Neural cell (in vitro differentiated cells): ENCODE measurements at regions not wholly inside any gene's neighbourhood (a gene's known extent, or its start where the extent isn't known, plus 50 kb on each side); places are given as distances from the start of the nearest gene placed in this dataset.

ENCODE experiments used
- H2AFZ ChIP-seq: fragments of 200-600, 300-800 bp; sonication (generic), shearing (Covaris generic); 2 replicates; pipeline ENCODE4 v1.6.0; 2014; ENCODE audit warnings: low read depth, mild to moderate bottlenecking, antibody characterized with exemption, low read length, moderate library complexity
- H3F3A ChIP-seq: fragments of 200-600 bp; shearing (Covaris generic); 2 replicates; pipeline ENCODE4 v1.6.1; 2016; ENCODE audit warnings: mild to moderate bottlenecking, moderate library complexity, mixed read lengths, antibody characterized with exemption, low read length; ENCODE audit not compliant: insufficient read depth, poor library complexity, severe bottlenecking
- H3K27ac ChIP-seq: fragments of 200-600, 300-800 bp; sonication (generic), shearing (Covaris generic); 2 replicates; pipeline ENCODE4 v1.5.1; 2014; ENCODE audit warnings: mild to moderate bottlenecking, low read length, moderate library complexity
- H3K27me3 ChIP-seq: fragments of 300-800, 200-600 bp; sonication (generic), shearing (Covaris generic); 2 replicates; pipeline ENCODE4 v1.6.0; 2014; ENCODE audit warnings: mild to moderate bottlenecking, low read depth, low read length, moderate library complexity; ENCODE audit not compliant: insufficient read depth
- H3K36me3 ChIP-seq: fragments of 300-800, 200-600 bp; sonication (generic), shearing (Covaris generic); 2 replicates; pipeline ENCODE4 v1.5.1; 2014; ENCODE audit warnings: mild to moderate bottlenecking, antibody characterized with exemption, low read length, moderate library complexity; ENCODE audit not compliant: insufficient read depth
- H3K4me2 ChIP-seq: fragments of 300-800, 200-600 bp; sonication (generic), shearing (Covaris generic); 2 replicates; pipeline ENCODE4 v1.6.0; 2014; ENCODE audit warnings: mild to moderate bottlenecking, low read length
- H3K4me3 ChIP-seq: fragments of 300-800, 200-600 bp; sonication (generic), shearing (Covaris generic); 2 replicates; pipeline ENCODE4 v1.5.1; 2014; ENCODE audit warnings: mild to moderate bottlenecking, low read length, moderate library complexity
- H3K79me2 ChIP-seq: fragments of 200-600 bp; shearing (Covaris generic); replicated peaks from 2 replicates; pipeline ENCODE4 v1.6.0; 2014; ENCODE audit warnings: mild to moderate bottlenecking, low read length, moderate library complexity; ENCODE audit not compliant: insufficient read depth
- H3K9ac ChIP-seq: fragments of 300-800, 200-600 bp; sonication (generic), shearing (Covaris generic); 2 replicates; pipeline ENCODE4 v1.6.1; 2016; ENCODE audit warnings: mild to moderate bottlenecking, low read length, mixed read lengths
- H3K9me2 ChIP-seq: fragments of 200-600 bp; shearing (Covaris generic); 2 replicates; pipeline ENCODE4 v1.6.1; 2016; ENCODE audit warnings: mild to moderate bottlenecking, low read length, mixed read lengths; ENCODE audit not compliant: insufficient read depth
- H3K9me3 ChIP-seq: fragments of 200-600, 300-800 bp; sonication (generic), shearing (Covaris generic); 2 replicates; pipeline ENCODE4 v1.6.1; 2016; ENCODE audit warnings: mild to moderate bottlenecking, mixed run types, low read length, moderate library complexity, mixed read lengths
- H4K20me1 ChIP-seq: fragments of 200-600 bp; shearing (Covaris generic); 2 replicates; pipeline ENCODE4 v1.6.1; 2016; ENCODE audit warnings: mild to moderate bottlenecking, mixed run types; ENCODE audit not compliant: insufficient read depth
- EP300 ChIP-seq: fragments of 450-650 bp; conservative IDR thresholded peaks from 2 replicates; pipeline ENCODE4 v1.6.1; 2014; ENCODE audit warnings: antibody characterized with exemption, mild to moderate bottlenecking, moderate library complexity; ENCODE audit not compliant: poor library complexity, severe bottlenecking
- EZH2 ChIP-seq: fragments of 200-600, 300-800 bp; shearing (Covaris generic), sonication (generic); IDR thresholded peaks from 2 replicates; pipeline ENCODE4 v1.6.1; 2014; ENCODE audit warnings: antibody characterized with exemption, low read length, borderline replicate concordance, mild to moderate bottlenecking; ENCODE audit not compliant: insufficient read depth, poor library complexity, severe bottlenecking
- MXI1 ChIP-seq: fragments of 450-650 bp; conservative IDR thresholded peaks from 2 replicates; pipeline ENCODE4 v1.6.1; 2014; ENCODE audit warnings: antibody characterized with exemption, mild to moderate bottlenecking; ENCODE audit not compliant: poor library complexity, severe bottlenecking
- POLR2AphosphoS5 ChIP-seq: IDR thresholded peaks from 2 replicates; pipeline ENCODE4 v1.6.1; 2012
- RAD21 ChIP-seq: fragments of 450-650 bp; conservative IDR thresholded peaks from 2 replicates; pipeline ENCODE4 v1.6.1; 2014; ENCODE audit warnings: antibody characterized with exemption, mild to moderate bottlenecking, moderate library complexity
- SMC3 ChIP-seq: fragments of 450-650 bp; conservative IDR thresholded peaks from 2 replicates; pipeline ENCODE4 v1.6.1; 2014; ENCODE audit warnings: antibody characterized with exemption, mild to moderate bottlenecking, moderate library complexity; ENCODE audit not compliant: poor library complexity
- TAF1 ChIP-seq: IDR thresholded peaks from 2 replicates; pipeline ENCODE4 v1.6.1; 2012; ENCODE audit warnings: low read depth
- TF ChIP-seq, protein P1 (sequence below): fragments of 450-650 bp; IDR thresholded peaks from 2 replicates; pipeline ENCODE4 v1.5.1; 2014; ENCODE audit warnings: antibody characterized with exemption, mild to moderate bottlenecking, moderate library complexity; ENCODE audit not compliant: poor library complexity, severe bottlenecking
- TF ChIP-seq, protein P2 (sequence below): IDR thresholded peaks from 2 replicates; pipeline ENCODE4 v1.6.1; 2012; ENCODE audit warnings: borderline replicate concordance

DNA sequence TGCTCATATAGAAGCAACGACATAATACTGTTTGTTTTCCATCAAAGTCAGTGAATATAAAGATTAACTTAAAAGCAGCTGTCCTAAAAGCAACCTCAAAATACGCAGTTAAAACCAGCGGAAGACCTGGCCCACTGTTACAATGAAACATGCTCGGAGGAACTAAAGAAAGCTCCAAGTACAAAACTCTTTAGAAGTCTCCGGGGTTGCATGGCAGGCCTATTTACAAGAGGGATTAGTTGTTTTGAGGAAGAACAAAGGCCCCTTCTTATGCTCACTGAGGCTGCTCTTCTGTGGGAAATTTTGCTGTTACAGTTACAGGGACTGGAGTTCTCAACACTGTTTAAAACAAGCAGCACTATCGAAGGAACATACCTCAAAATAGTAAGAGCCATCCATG is 75.9 kb upstream of the C12orf71 start:
- Histone ChIP-seq H3K27ac (no peak overlapping the region), H3K9me2 (no peaks in the 10 kb centered on the region), H3K4me3 (no peak overlapping the region), H3F3A (no peaks in the 10 kb centered on the region), H3K36me3 (no peaks in the 10 kb centered on the region), H2AFZ (no peak overlapping the region), H3K27me3 (no peaks in the 10 kb centered on the region), H3K9ac (no peak overlapping the region), H3K9me3 (no peaks in the 10 kb centered on the region), H4K20me1 (no peaks in the 10 kb centered on the region), H3K4me2 (no peak overlapping the region), H3K79me2 (no peaks in the 10 kb centered on the region)
- TF ChIP-seq MXI1 = no peak
- TF ChIP-seq, protein P1, sequence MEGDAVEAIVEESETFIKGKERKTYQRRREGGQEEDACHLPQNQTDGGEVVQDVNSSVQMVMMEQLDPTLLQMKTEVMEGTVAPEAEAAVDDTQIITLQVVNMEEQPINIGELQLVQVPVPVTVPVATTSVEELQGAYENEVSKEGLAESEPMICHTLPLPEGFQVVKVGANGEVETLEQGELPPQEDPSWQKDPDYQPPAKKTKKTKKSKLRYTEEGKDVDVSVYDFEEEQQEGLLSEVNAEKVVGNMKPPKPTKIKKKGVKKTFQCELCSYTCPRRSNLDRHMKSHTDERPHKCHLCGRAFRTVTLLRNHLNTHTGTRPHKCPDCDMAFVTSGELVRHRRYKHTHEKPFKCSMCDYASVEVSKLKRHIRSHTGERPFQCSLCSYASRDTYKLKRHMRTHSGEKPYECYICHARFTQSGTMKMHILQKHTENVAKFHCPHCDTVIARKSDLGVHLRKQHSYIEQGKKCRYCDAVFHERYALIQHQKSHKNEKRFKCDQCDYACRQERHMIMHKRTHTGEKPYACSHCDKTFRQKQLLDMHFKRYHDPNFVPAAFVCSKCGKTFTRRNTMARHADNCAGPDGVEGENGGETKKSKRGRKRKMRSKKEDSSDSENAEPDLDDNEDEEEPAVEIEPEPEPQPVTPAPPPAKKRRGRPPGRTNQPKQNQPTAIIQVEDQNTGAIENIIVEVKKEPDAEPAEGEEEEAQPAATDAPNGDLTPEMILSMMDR = no peak
- no peak for TF ChIP-seq SMC3
- TF ChIP-seq TAF1 = no peak
- TF ChIP-seq EP300 = no peak
- no peak for TF ChIP-seq RAD21
- TF ChIP-seq POLR2AphosphoS5 = no peak
- no peak for TF ChIP-seq EZH2
- TF ChIP-seq, protein P2, sequence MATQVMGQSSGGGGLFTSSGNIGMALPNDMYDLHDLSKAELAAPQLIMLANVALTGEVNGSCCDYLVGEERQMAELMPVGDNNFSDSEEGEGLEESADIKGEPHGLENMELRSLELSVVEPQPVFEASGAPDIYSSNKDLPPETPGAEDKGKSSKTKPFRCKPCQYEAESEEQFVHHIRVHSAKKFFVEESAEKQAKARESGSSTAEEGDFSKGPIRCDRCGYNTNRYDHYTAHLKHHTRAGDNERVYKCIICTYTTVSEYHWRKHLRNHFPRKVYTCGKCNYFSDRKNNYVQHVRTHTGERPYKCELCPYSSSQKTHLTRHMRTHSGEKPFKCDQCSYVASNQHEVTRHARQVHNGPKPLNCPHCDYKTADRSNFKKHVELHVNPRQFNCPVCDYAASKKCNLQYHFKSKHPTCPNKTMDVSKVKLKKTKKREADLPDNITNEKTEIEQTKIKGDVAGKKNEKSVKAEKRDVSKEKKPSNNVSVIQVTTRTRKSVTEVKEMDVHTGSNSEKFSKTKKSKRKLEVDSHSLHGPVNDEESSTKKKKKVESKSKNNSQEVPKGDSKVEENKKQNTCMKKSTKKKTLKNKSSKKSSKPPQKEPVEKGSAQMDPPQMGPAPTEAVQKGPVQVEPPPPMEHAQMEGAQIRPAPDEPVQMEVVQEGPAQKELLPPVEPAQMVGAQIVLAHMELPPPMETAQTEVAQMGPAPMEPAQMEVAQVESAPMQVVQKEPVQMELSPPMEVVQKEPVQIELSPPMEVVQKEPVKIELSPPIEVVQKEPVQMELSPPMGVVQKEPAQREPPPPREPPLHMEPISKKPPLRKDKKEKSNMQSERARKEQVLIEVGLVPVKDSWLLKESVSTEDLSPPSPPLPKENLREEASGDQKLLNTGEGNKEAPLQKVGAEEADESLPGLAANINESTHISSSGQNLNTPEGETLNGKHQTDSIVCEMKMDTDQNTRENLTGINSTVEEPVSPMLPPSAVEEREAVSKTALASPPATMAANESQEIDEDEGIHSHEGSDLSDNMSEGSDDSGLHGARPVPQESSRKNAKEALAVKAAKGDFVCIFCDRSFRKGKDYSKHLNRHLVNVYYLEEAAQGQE = no peak

DNA sequence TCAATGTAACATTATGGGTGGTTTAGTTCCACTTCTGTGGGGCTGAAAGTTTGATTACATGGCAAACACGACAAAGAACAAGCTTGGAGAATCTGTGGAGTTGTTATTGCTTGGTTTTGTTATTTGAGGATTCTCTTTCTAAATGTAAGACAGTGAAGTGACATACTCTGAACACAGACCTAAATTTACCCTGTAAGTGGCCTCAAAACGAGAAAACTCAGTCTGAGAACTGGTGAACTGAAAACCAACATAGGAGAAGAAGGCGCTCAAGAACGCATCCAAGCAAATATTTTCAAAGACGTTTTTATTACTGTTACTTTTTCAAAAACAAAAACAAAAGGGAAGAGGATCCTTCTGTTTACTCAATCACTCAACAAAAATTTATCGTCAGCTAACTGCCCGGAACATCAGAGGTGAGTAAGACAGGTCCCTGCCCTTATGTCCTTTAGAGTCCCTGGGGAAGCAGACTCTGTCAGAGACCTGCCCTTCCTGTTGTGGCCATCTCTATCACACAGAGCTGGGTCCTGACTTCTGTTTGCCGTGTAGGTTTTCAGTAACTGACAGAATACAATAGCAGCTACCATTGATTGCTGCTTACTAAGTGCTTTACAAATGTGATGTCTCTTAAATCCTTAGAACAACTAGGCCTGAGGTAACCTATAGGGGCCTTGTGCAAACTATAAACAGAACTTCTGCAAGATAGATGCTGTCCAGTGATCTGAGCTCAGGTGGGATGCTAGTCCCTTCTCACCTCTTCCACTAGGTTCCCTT is 79.3 kb upstream of the C12orf71 start:
- H3K27me3 ChIP-seq = no peaks in the 10 kb centered on the region
- no peak overlapping the region for H3K4me3 ChIP-seq
- no peaks in the 10 kb centered on the region for H3K79me2 ChIP-seq
- no peak overlapping the region for H2AFZ ChIP-seq
- H3F3A ChIP-seq = no peaks in the 10 kb centered on the region
- no peaks in the 10 kb centered on the region for H3K9me3 ChIP-seq
- no peaks in the 10 kb centered on the region for H4K20me1 ChIP-seq
- TF ChIP-seq RAD21 (no peak), SMC3 (no peak), POLR2AphosphoS5 (no peak)
- TF ChIP-seq, protein P2 = no peak
- H3K9me2 ChIP-seq = no peaks in the 10 kb centered on the region
- H3K4me2 ChIP-seq = no peak overlapping the region
- H3K27ac ChIP-seq = no peak overlapping the region
- no peak overlapping the region for H3K9ac ChIP-seq
- H3K36me3 ChIP-seq = no peaks in the 10 kb centered on the region
